ENCODE measurements at regions not wholly inside any gene's neighbourhood (a gene's known extent, or its start where the extent isn't known, plus 50 kb on each side); places are given as distances from the start of the nearest gene placed in this dataset.
"Not testable (repeated sequence)": the region's sequence is repeated elsewhere in the genome, so short reads cannot be mapped to it uniquely, and the experiment has no call there.

- Histone ChIP-seq H3K27me3 (ENCODE audit: insufficient read depth in 3 of 3, low read length in 2 of 3) (no peaks in the 10 kb centered on the region), H3K36me3 (ENCODE audit: insufficient read depth in 1 of 2, low read depth in 1 of 2) (no peaks in the 10 kb centered on the region), H3K4me1 (no peaks in the 10 kb centered on the region), H3K27ac (no peak overlapping the region), H3K4me3 (no peak overlapping the region), H3K9me3 (no peaks in the 10 kb centered on the region)
- TF ChIP-seq CTCF (IDR thresholded peaks at IDR 0.05) = no peak
- 81 to 85% (median 84%) methylated on average over 7 of the region's 7 CpGs for WGBS, 3 donors
- intact Hi-C loops (cut with DNase I) = no loop called here
- no peak for ATAC-seq
- DNase-seq = no peak
Observed at GRCh38 chr13:86906127-86906874, 764.9 kb upstream of the SLITRK5 start.

GRCh38 chr13:86907156-86907555 lies 764.0 kb upstream of the SLITRK5 start:
- no peak for TF ChIP-seq CTCF (IDR thresholded peaks at IDR 0.05)
- no peak for ATAC-seq
- Histone ChIP-seq H3K27ac (no peak overlapping the region), H3K9me3 (no peaks in the 10 kb centered on the region), H3K4me3 (no peak overlapping the region), H3K4me1 (no peaks in the 10 kb centered on the region), H3K27me3 (ENCODE audit: insufficient read depth in 3 of 3, low read length in 2 of 3) (no peaks in the 10 kb centered on the region), H3K36me3 (ENCODE audit: insufficient read depth in 1 of 2, low read depth in 1 of 2) (no peaks in the 10 kb centered on the region)
- WGBS, 3 donors = 29 to 44% (median 42%) methylated on average over 2 of the region's 2 CpGs
- intact Hi-C loops (cut with DNase I) = no loop called here
- DNase-seq = no peak

GRCh38 chr13:86909318-86909717 lies 761.9 kb upstream of the SLITRK5 start:
- H3K27me3 ChIP-seq (ENCODE audit: insufficient read depth in 3 of 3, low read length in 2 of 3) = no peaks in the 10 kb centered on the region
- H3K27ac ChIP-seq = no peak overlapping the region
- DNase-seq (no peak), ATAC-seq (no peak)
- H3K4me1 ChIP-seq = no peaks in the 10 kb centered on the region
- H3K4me3 ChIP-seq = no peak overlapping the region
- intact Hi-C loops (cut with DNase I) = no loop called here
- no peak for TF ChIP-seq CTCF (IDR thresholded peaks at IDR 0.05)
- WGBS, 3 donors = 85 to 87% (median 87%) methylated on average over 6 of the region's 6 CpGs
- H3K9me3 ChIP-seq = no peaks in the 10 kb centered on the region
- H3K36me3 ChIP-seq (ENCODE audit: insufficient read depth in 1 of 2, low read depth in 1 of 2) = no peaks in the 10 kb centered on the region

GRCh38 chr13:86914757-86915156 lies 756.4 kb upstream of the SLITRK5 start:
- TF ChIP-seq CTCF (IDR thresholded peaks at IDR 0.05) = no peak
- 83 to 90% (median 86%) methylated on average over 5 of the region's 5 CpGs for WGBS, 3 donors
- ATAC-seq (no peak), DNase-seq (no peak)
- Histone ChIP-seq H3K4me3 (no peak overlapping the region), H3K36me3 (ENCODE audit: insufficient read depth in 1 of 2, low read depth in 1 of 2) (no peaks in the 10 kb centered on the region), H3K4me1 (no peaks in the 10 kb centered on the region), H3K27ac (no peak overlapping the region), H3K9me3 (no peaks in the 10 kb centered on the region), H3K27me3 (ENCODE audit: insufficient read depth in 3 of 3, low read length in 2 of 3) (no peaks in the 10 kb centered on the region)
- intact Hi-C loops (cut with DNase I) = no loop called here

- intact Hi-C loops (cut with DNase I) = loop anchor here in 1 of 2 donors (2.0 kb wide), 1 partner anchor 21 kb away; no protein-coding TSS in a partner anchor
- not testable (repeated sequence) for DNase-seq; H3K27me3 ChIP-seq (ENCODE audit: insufficient read depth in 3 of 3, low read length in 2 of 3); H3K4me1 ChIP-seq; H3K4me3 ChIP-seq; H3K36me3 ChIP-seq (ENCODE audit: insufficient read depth in 1 of 2, low read depth in 1 of 2); H3K9me3 ChIP-seq; H3K27ac ChIP-seq; ATAC-seq
- 97 to 99% (median 97%) methylated on average over 10 of the region's 10 CpGs for WGBS, 3 donors
Observed at GRCh38 chr13:86917438-86917837, 753.7 kb upstream of the SLITRK5 start.
